MM.1S (cell line): ENCODE measurements at regions not wholly inside any gene's neighbourhood (a gene's known extent, or its start where the extent isn't known, plus 50 kb on each side); places are given as distances from the start of the nearest gene placed in this dataset.

Experiments used
- DNase-seq: peaks from one replicate; pipeline ENCODE4 v3.0.0-alpha.2; 2015
- H2AFZ ChIP-seq: fragments of 300-600 bp; sonication (generic); 2 replicates; pipeline ENCODE4 v1.6.0; 2016; ENCODE audit warnings: antibody characterized with exemption, low read length
- H3F3A ChIP-seq: fragments of 300-600 bp; sonication (generic); 2 replicates; pipeline ENCODE4 v1.6.1; 2016; ENCODE audit warnings: mild to moderate bottlenecking, antibody characterized with exemption, low read length, moderate library complexity, mixed read lengths; ENCODE audit not compliant: insufficient read depth
- H3K27ac ChIP-seq: fragments of 300-600 bp; sonication (generic); 2 replicates; pipeline ENCODE4 v1.5.1; 2016; ENCODE audit warnings: mild to moderate bottlenecking, low read length
- H3K27me3 ChIP-seq: fragments of 300-600 bp; sonication (generic); replicated peaks from 2 replicates; pipeline ENCODE4 v1.6.0; 2016; ENCODE audit warnings: low read length; ENCODE audit not compliant: insufficient read depth
- H3K36me3 ChIP-seq: fragments of 300-600 bp; sonication (generic); replicated peaks from 2 replicates; pipeline ENCODE4 v1.6.1; 2016; ENCODE audit warnings: mild to moderate bottlenecking, low read length, mixed read lengths; ENCODE audit not compliant: insufficient read depth
- H3K4me1 ChIP-seq: fragments of 300-600 bp; sonication (generic); 2 replicates; pipeline ENCODE4 v1.6.1; 2016; ENCODE audit warnings: low read length, mixed read lengths
- H3K4me2 ChIP-seq: fragments of 300-600 bp; sonication (generic); 2 replicates; pipeline ENCODE4 v1.6.0; 2016; ENCODE audit warnings: low read depth, low read length
- H3K4me3 ChIP-seq: fragments of 300-600 bp; sonication (generic); 2 replicates; pipeline ENCODE4 v1.5.1; 2016; ENCODE audit warnings: low read length, mixed read lengths
- H3K79me2 ChIP-seq: fragments of 300-600 bp; sonication (generic); 2 replicates; pipeline ENCODE4 v1.6.1; 2016; ENCODE audit warnings: mixed run types, low read length, mixed read lengths
- H3K9ac ChIP-seq: fragments of 300-600 bp; sonication (generic); 2 replicates; pipeline ENCODE4 v1.6.1; 2016; ENCODE audit warnings: low read length, mixed read lengths
- H3K9me2 ChIP-seq: fragments of 300-600 bp; sonication (generic); replicated peaks from 2 replicates; pipeline ENCODE4 v1.6.1; 2016; ENCODE audit warnings: mild to moderate bottlenecking, low read length, mixed read lengths; ENCODE audit not compliant: insufficient read depth
- H3K9me3 ChIP-seq: fragments of 300-600 bp; sonication (generic); replicated peaks from 2 replicates; pipeline ENCODE4 v1.6.1; 2016; ENCODE audit warnings: mild to moderate bottlenecking, low read length, mixed read lengths; ENCODE audit not compliant: insufficient read depth
- H4K20me1 ChIP-seq: fragments of 300-600 bp; sonication (generic); 2 replicates; pipeline ENCODE4 v1.6.1; 2016; ENCODE audit warnings: mild to moderate bottlenecking, low read length, moderate library complexity, mixed read lengths; ENCODE audit not compliant: insufficient read depth
- CTCF ChIP-seq: fragments of 300-600 bp; sonication (generic); IDR thresholded peaks from 2 replicates; pipeline ENCODE4 v1.5.1; 2016; ENCODE audit warnings: antibody characterized with exemption, low read length, mixed read lengths
- EZH2 ChIP-seq: fragments of 300-600 bp; sonication (generic); optimal IDR thresholded peaks from 2 replicates; pipeline ENCODE3; 2017; ENCODE audit warnings: low read depth, mild to moderate bottlenecking, antibody characterized with exemption, low read length, mixed read lengths
- EZH2phosphoT487 ChIP-seq: fragments of 300-600 bp; sonication (generic); IDR thresholded peaks from 2 replicates; pipeline ENCODE4 v1.6.1; 2018; ENCODE audit warnings: antibody characterized with exemption, low read length

- Histone ChIP-seq H3K4me1 (no peaks in the 10 kb centered on the region), H3K27ac (no peak overlapping the region), H2AFZ (no peak overlapping the region), H3K9ac (no peak overlapping the region), H3K9me3 (no peaks in the 10 kb centered on the region), H3K4me2 (no peak overlapping the region), H3K9me2 (no peaks in the 10 kb centered on the region), H3K27me3 (no peaks in the 10 kb centered on the region), H3F3A (no peaks in the 10 kb centered on the region), H3K36me3 (no peaks in the 10 kb centered on the region), H4K20me1 (no peaks in the 10 kb centered on the region), H3K79me2 (no peaks in the 10 kb centered on the region), H3K4me3 (no peak overlapping the region)
- TF ChIP-seq CTCF (no peak), EZH2 (no peak), EZH2phosphoT487 (no peak)
- DNase-seq: no peak
Observed at GRCh38 chr2:145741636-145742035, 1221.7 kb upstream of the ZEB2 start.

- Histone ChIP-seq H3K4me3 (no peak overlapping the region), H2AFZ (no peak overlapping the region), H3K9me2 (no peaks in the 10 kb centered on the region), H3K4me2 (no peak overlapping the region), H3K27me3 (no peaks in the 10 kb centered on the region), H3K9me3 (no peaks in the 10 kb centered on the region), H3F3A (no peaks in the 10 kb centered on the region), H3K4me1 (no peaks in the 10 kb centered on the region), H4K20me1 (no peaks in the 10 kb centered on the region), H3K79me2 (no peaks in the 10 kb centered on the region), H3K27ac (no peak overlapping the region), H3K9ac (no peak overlapping the region), H3K36me3 (no peaks in the 10 kb centered on the region)
- TF ChIP-seq EZH2: no peak
- TF ChIP-seq EZH2phosphoT487: no peak
- TF ChIP-seq CTCF: no peak
- no peak for DNase-seq
Observed at GRCh38 chr2:145741181-145741580, 1221.3 kb upstream of the ZEB2 start.

- Histone ChIP-seq H3K9me2 (no peaks in the 10 kb centered on the region), H3K79me2 (no peaks in the 10 kb centered on the region), H3K9me3 (no peaks in the 10 kb centered on the region), H2AFZ (no peak overlapping the region), H3K4me1 (no peaks in the 10 kb centered on the region), H3K27me3 (no peaks in the 10 kb centered on the region), H3K4me2 (no peak overlapping the region), H4K20me1 (no peaks in the 10 kb centered on the region), H3F3A (no peaks in the 10 kb centered on the region), H3K27ac (no peak overlapping the region), H3K4me3 (no peak overlapping the region), H3K36me3 (no peaks in the 10 kb centered on the region), H3K9ac (no peak overlapping the region)
- TF ChIP-seq EZH2phosphoT487 (no peak), CTCF (no peak), EZH2 (no peak)
- DNase-seq: no peak
Observed at GRCh38 chr2:145740302-145740701, 1220.4 kb upstream of the ZEB2 start.

- Histone ChIP-seq H3K9me3 (no peaks in the 10 kb centered on the region), H2AFZ (no peak overlapping the region)
- TF ChIP-seq EZH2 (no peak), EZH2phosphoT487 (no peak)
Observed at GRCh38 chr2:145739681-145740080, 1219.8 kb upstream of the ZEB2 start.

More at GRCh38 chr2:145739681-145740080, 1219.8 kb upstream of the ZEB2 start:
- H4K20me1 ChIP-seq: no peaks in the 10 kb centered on the region
- no peak overlapping the region for H3K27ac ChIP-seq
- no peaks in the 10 kb centered on the region for H3F3A ChIP-seq
- no peak overlapping the region for H3K4me2 ChIP-seq
- H3K27me3 ChIP-seq: no peaks in the 10 kb centered on the region
- DNase-seq: no peak
- H3K9me2 ChIP-seq: no peaks in the 10 kb centered on the region
- no peak overlapping the region for H3K9ac ChIP-seq
- H3K36me3 ChIP-seq: no peaks in the 10 kb centered on the region
- H3K4me3 ChIP-seq: no peak overlapping the region
- H3K79me2 ChIP-seq: no peaks in the 10 kb centered on the region
- H3K4me1 ChIP-seq: no peaks in the 10 kb centered on the region
